ENCODE measurements at regions not wholly inside any gene's neighbourhood (a gene's known extent, or its start where the extent isn't known, plus 50 kb on each side); places are given as distances from the start of the nearest gene placed in this dataset.

GRCh38 chr1:234710381-234710780 lies 100.4 kb upstream of the IRF2BP2 start:
- no peak for TF ChIP-seq CTCF (IDR thresholded peaks at IDR 0.05; ENCODE audit: control insufficient read depth, insufficient read depth, low read depth, low read length, missing control alignments)
- no peak overlapping the region for H3K4me3 ChIP-seq (ENCODE audit: control insufficient read depth, low read depth, low read length)
- no peak for DNase-seq (ENCODE audit: low read depth)

- no peak for DNase-seq (ENCODE audit: low read depth)
- no peak for TF ChIP-seq CTCF (IDR thresholded peaks at IDR 0.05; ENCODE audit: control insufficient read depth, insufficient read depth, low read depth, low read length, missing control alignments)
- no peak overlapping the region for H3K4me3 ChIP-seq (ENCODE audit: control insufficient read depth, low read depth, low read length)
Observed at GRCh38 chr1:234709473-234710228, 99.7 kb upstream of the IRF2BP2 start.

GRCh38 chr1:234708700-234709395 lies 98.9 kb upstream of the IRF2BP2 start:
- no peak overlapping the region for H3K4me3 ChIP-seq (ENCODE audit: control insufficient read depth, low read depth, low read length)
- DNase-seq (ENCODE audit: low read depth), result no peak
- no peak for TF ChIP-seq CTCF (IDR thresholded peaks at IDR 0.05; ENCODE audit: control insufficient read depth, insufficient read depth, low read depth, low read length, missing control alignments)

- no peak for DNase-seq (ENCODE audit: low read depth)
- no peak overlapping the region for H3K4me3 ChIP-seq (ENCODE audit: control insufficient read depth, low read depth, low read length)
- TF ChIP-seq CTCF (IDR thresholded peaks at IDR 0.05; ENCODE audit: control insufficient read depth, insufficient read depth, low read depth, low read length, missing control alignments), result no peak
Observed at GRCh38 chr1:234707641-234708040, 97.7 kb upstream of the IRF2BP2 start.

GRCh38 chr1:234706931-234707330 lies 97.0 kb upstream of the IRF2BP2 start:
- DNase-seq (ENCODE audit: low read depth), result no peak
- no peak for TF ChIP-seq CTCF (IDR thresholded peaks at IDR 0.05; ENCODE audit: control insufficient read depth, insufficient read depth, low read depth, low read length, missing control alignments)
- H3K4me3 ChIP-seq (ENCODE audit: control insufficient read depth, low read depth, low read length), result no peak overlapping the region

- TF ChIP-seq CTCF (IDR thresholded peaks at IDR 0.05; ENCODE audit: control insufficient read depth, insufficient read depth, low read depth, low read length, missing control alignments), result no peak
- no peak overlapping the region for H3K4me3 ChIP-seq (ENCODE audit: control insufficient read depth, low read depth, low read length)
- DNase-seq (ENCODE audit: low read depth), result no peak
Observed at GRCh38 chr1:234706199-234706598, 96.2 kb upstream of the IRF2BP2 start.
